ENCODE measurements at regions not wholly inside any gene's neighbourhood (a gene's known extent, or its start where the extent isn't known, plus 50 kb on each side); places are given as distances from the start of the nearest gene placed in this dataset.

GRCh38 chr14:87467578-87467977 is 525.4 kb downstream of the GALC start:
- TF ChIP-seq POLR2A (IDR thresholded peaks at IDR 0.05) (no peak), CTCF (IDR thresholded peaks at IDR 0.05) (no peak)
- intact Hi-C loops (cut with DNase I; ENCODE audit: low total_unique reads) = no loop called here
- 62 to 85% methylated on average over 1 of the region's 1 CpG for WGBS, 2 donors
- H3K4me3 ChIP-seq (ENCODE audit: low read depth, poor library complexity, severe bottlenecking) = no peak overlapping the region
- no peak for DNase-seq (ENCODE audit: low spot score in 2 of 2)

GRCh38 chr14:87465770-87466169 is 527.2 kb downstream of the GALC start:
- no peak for DNase-seq (ENCODE audit: low spot score in 2 of 2)
- TF ChIP-seq POLR2A (IDR thresholded peaks at IDR 0.05) (no peak), CTCF (IDR thresholded peaks at IDR 0.05) (no peak)
- intact Hi-C loops (cut with DNase I; ENCODE audit: low total_unique reads) = no loop called here
- 72% methylated on average over 4 of the region's 4 CpGs for WGBS, 2 donors
- no peak overlapping the region for H3K4me3 ChIP-seq (ENCODE audit: low read depth, poor library complexity, severe bottlenecking)

GRCh38 chr14:87461704-87462103 is 531.3 kb downstream of the GALC start:
- no peak overlapping the region for H3K4me3 ChIP-seq (ENCODE audit: low read depth, poor library complexity, severe bottlenecking)
- 80 to 86% methylated on average over 6 of the region's 6 CpGs for WGBS, 2 donors
- DNase-seq (ENCODE audit: low spot score in 2 of 2) = no peak
- no peak for TF ChIP-seq POLR2A (IDR thresholded peaks at IDR 0.05)
- no peak for TF ChIP-seq CTCF (IDR thresholded peaks at IDR 0.05)
- intact Hi-C loops (cut with DNase I; ENCODE audit: low total_unique reads) = no loop called here

GRCh38 chr14:87457720-87458119 is 535.3 kb downstream of the GALC start:
- intact Hi-C loops (cut with DNase I; ENCODE audit: low total_unique reads) = no loop called here
- 70 to 73% methylated on average over 6 of the region's 6 CpGs for WGBS, 2 donors
- TF ChIP-seq POLR2A (IDR thresholded peaks at IDR 0.05) (no peak), CTCF (IDR thresholded peaks at IDR 0.05) (no peak)
- no peak overlapping the region for H3K4me3 ChIP-seq (ENCODE audit: low read depth, poor library complexity, severe bottlenecking)
- DNase-seq (ENCODE audit: low spot score in 2 of 2) = no peak

GRCh38 chr14:87450193-87450592 is 542.8 kb downstream of the GALC start:
- intact Hi-C loops (cut with DNase I; ENCODE audit: low total_unique reads) = no loop called here
- DNase-seq (ENCODE audit: low spot score in 2 of 2) = no peak
- H3K4me3 ChIP-seq (ENCODE audit: low read depth, poor library complexity, severe bottlenecking) = no peak overlapping the region
- 82 to 87% methylated on average over 3 of the region's 3 CpGs for WGBS, 2 donors
- TF ChIP-seq POLR2A (IDR thresholded peaks at IDR 0.05) (no peak), CTCF (IDR thresholded peaks at IDR 0.05) (no peak)

GRCh38 chr14:87449016-87449415 is 544.0 kb downstream of the GALC start:
- no peak overlapping the region for H3K4me3 ChIP-seq (ENCODE audit: low read depth, poor library complexity, severe bottlenecking)
- TF ChIP-seq POLR2A (IDR thresholded peaks at IDR 0.05) (no peak), CTCF (IDR thresholded peaks at IDR 0.05) (no peak)
- DNase-seq (ENCODE audit: low spot score in 2 of 2) = no peak
- intact Hi-C loops (cut with DNase I; ENCODE audit: low total_unique reads) = no loop called here
